ENCODE measurements at regions not wholly inside any gene's neighbourhood (a gene's known extent, or its start where the extent isn't known, plus 50 kb on each side); places are given as distances from the start of the nearest gene placed in this dataset.
A peak's percentile ranks its signal among the peaks of the same experiment; 100 is the strongest.

GRCh38 chr6:98711380-98711779, 123.0 kb upstream of the POU3F2 start:
- no peaks in the 10 kb centered on the region for H3K36me3 ChIP-seq (ENCODE audit: control insufficient read depth, insufficient read depth, low read length)
- no peak for DNase-seq (ENCODE audit: low read depth)
- FAIRE-seq: no peak
- no peaks in the 10 kb centered on the region for H3K27me3 ChIP-seq (ENCODE audit: control insufficient read depth, insufficient read depth, low read length)
- no peak overlapping the region for H3K4me3 ChIP-seq (ENCODE audit: low read depth, low read length)
- TF ChIP-seq CTCF (IDR thresholded peaks at IDR 0.05; ENCODE audit: insufficient read depth, low read length, severe bottlenecking): no peak

GRCh38 chr6:98716341-98716740, 118.0 kb upstream of the POU3F2 start:
- DNase-seq (ENCODE audit: low read depth) (no peak), FAIRE-seq (no peak)
- no peak for TF ChIP-seq CTCF (IDR thresholded peaks at IDR 0.05; ENCODE audit: insufficient read depth, low read length, severe bottlenecking)
- H3K4me3 ChIP-seq (ENCODE audit: low read depth, low read length): no peak overlapping the region
- no peaks in the 10 kb centered on the region for H3K27me3 ChIP-seq (ENCODE audit: control insufficient read depth, insufficient read depth, low read length)
- H3K36me3 ChIP-seq (ENCODE audit: control insufficient read depth, insufficient read depth, low read length): no peaks in the 10 kb centered on the region

GRCh38 chr6:98717322-98717877, 117.0 kb upstream of the POU3F2 start:
- DNase-seq (ENCODE audit: low read depth): no peak
- Histone ChIP-seq H3K36me3 (ENCODE audit: control insufficient read depth, insufficient read depth, low read length) (no peaks in the 10 kb centered on the region), H3K27me3 (ENCODE audit: control insufficient read depth, insufficient read depth, low read length) (no peaks in the 10 kb centered on the region), H3K4me3 (ENCODE audit: low read depth, low read length) (no peak overlapping the region)
- TF ChIP-seq CTCF (IDR thresholded peaks at IDR 0.05; ENCODE audit: insufficient read depth, low read length, severe bottlenecking): no peak
- no peak for FAIRE-seq

GRCh38 chr6:98717988-98718387, 116.4 kb upstream of the POU3F2 start:
- DNase-seq (ENCODE audit: low read depth): no peak
- FAIRE-seq: no peak

GRCh38 chr6:98724537-98724936, 109.8 kb upstream of the POU3F2 start:
- Histone ChIP-seq H3K27me3 (ENCODE audit: control insufficient read depth, insufficient read depth, low read length) (no peaks in the 10 kb centered on the region), H3K4me3 (ENCODE audit: low read depth, low read length) (no peak overlapping the region), H3K36me3 (ENCODE audit: control insufficient read depth, insufficient read depth, low read length) (no peaks in the 10 kb centered on the region)
- no peak for TF ChIP-seq CTCF (IDR thresholded peaks at IDR 0.05; ENCODE audit: insufficient read depth, low read length, severe bottlenecking)
- DNase-seq (ENCODE audit: low read depth) (peak; percentile 13), FAIRE-seq (no peak)

More at GRCh38 chr6:98717988-98718387, 116.4 kb upstream of the POU3F2 start:
- H3K36me3 ChIP-seq (ENCODE audit: control insufficient read depth, insufficient read depth, low read length): no peaks in the 10 kb centered on the region
- no peak overlapping the region for H3K4me3 ChIP-seq (ENCODE audit: low read depth, low read length)
- no peak for TF ChIP-seq CTCF (IDR thresholded peaks at IDR 0.05; ENCODE audit: insufficient read depth, low read length, severe bottlenecking)
- H3K27me3 ChIP-seq (ENCODE audit: control insufficient read depth, insufficient read depth, low read length): no peaks in the 10 kb centered on the region

- FAIRE-seq: no peak
These were observed 87.1 kb upstream of the POU3F2 start for GRCh38 chr6:98747273-98747672.

More at GRCh38 chr6:98747273-98747672, 87.1 kb upstream of the POU3F2 start:
- TF ChIP-seq CTCF (IDR thresholded peaks at IDR 0.05; ENCODE audit: insufficient read depth, low read length, severe bottlenecking): no peak
- DNase-seq (ENCODE audit: low read depth): no peak
- no peak overlapping the region for H3K4me3 ChIP-seq (ENCODE audit: low read depth, low read length)
- H3K36me3 ChIP-seq (ENCODE audit: control insufficient read depth, insufficient read depth, low read length): no peaks in the 10 kb centered on the region
- H3K27me3 ChIP-seq (ENCODE audit: control insufficient read depth, insufficient read depth, low read length): no peaks in the 10 kb centered on the region

All from bronchial epithelial cell (primary cell).